CD4-positive, alpha-beta T cell treated with Interleukin-15 for 1 hour (primary cell): ENCODE measurements at regions not wholly inside any gene's neighbourhood (a gene's known extent, or its start where the extent isn't known, plus 50 kb on each side); places are given as distances from the start of the nearest gene placed in this dataset.
"Not testable (repeated sequence)": the region's sequence is repeated elsewhere in the genome, so short reads cannot be mapped to it uniquely, and the experiment has no call there.

Experiments used
- DNase-seq: peaks from one replicate; pipeline ENCODE4 v3.0.0-alpha.2; 2020

GRCh38 chr5:17037751-17038150, 101.7 kb upstream of the MYO10 start:
- DNase-seq = no peak

- DNase-seq = no peak
Observed at GRCh38 chr5:17039170-17039569, 103.1 kb upstream of the MYO10 start.

- DNase-seq = no peak
Observed at GRCh38 chr5:17042041-17042440, 106.0 kb upstream of the MYO10 start.

GRCh38 chr5:17046320-17046719, 110.2 kb upstream of the MYO10 start:
- no peak for DNase-seq

- no peak for DNase-seq
Observed at GRCh38 chr5:17050236-17050635, 114.1 kb upstream of the MYO10 start.

- no peak for DNase-seq
Observed at GRCh38 chr5:17054911-17055310, 118.8 kb upstream of the MYO10 start.

GRCh38 chr5:17056141-17056631, 120.1 kb upstream of the MYO10 start:
- DNase-seq = no peak

- DNase-seq = no peak
Observed at GRCh38 chr5:17058438-17058837, 122.3 kb upstream of the MYO10 start.

GRCh38 chr5:17061973-17062470, 125.9 kb upstream of the MYO10 start:
- no peak for DNase-seq

GRCh38 chr5:17062741-17063140, 126.7 kb upstream of the MYO10 start:
- DNase-seq = not testable (repeated sequence)

GRCh38 chr5:17064241-17064640, 128.2 kb upstream of the MYO10 start:
- DNase-seq = no peak

- no peak for DNase-seq
Observed at GRCh38 chr5:17065458-17065857, 129.4 kb upstream of the MYO10 start.

GRCh38 chr5:17066026-17066425, 129.9 kb upstream of the MYO10 start:
- not testable (repeated sequence) for DNase-seq

- DNase-seq = no peak
Observed at GRCh38 chr5:17067657-17068392, 131.7 kb upstream of the MYO10 start.

- no peak for DNase-seq
Observed at GRCh38 chr5:17069995-17070511, 134.0 kb upstream of the MYO10 start.

GRCh38 chr5:17070647-17071046, 134.6 kb upstream of the MYO10 start:
- no peak for DNase-seq

GRCh38 chr5:17075236-17075635, 139.1 kb upstream of the MYO10 start:
- no peak for DNase-seq

GRCh38 chr5:17076272-17076671, 140.2 kb upstream of the MYO10 start:
- no peak for DNase-seq

- DNase-seq = no peak
Observed at GRCh38 chr5:17077440-17078233, 139.8 kb upstream of the BASP1 start.

- DNase-seq = no peak
Observed at GRCh38 chr5:17079562-17079961, 137.9 kb upstream of the BASP1 start.

- DNase-seq = no peak
Observed at GRCh38 chr5:17080361-17080760, 137.1 kb upstream of the BASP1 start.

- DNase-seq = no peak
Observed at GRCh38 chr5:17081142-17081541, 136.3 kb upstream of the BASP1 start.

- DNase-seq = not testable (repeated sequence)
Observed at GRCh38 chr5:17083276-17083675, 134.2 kb upstream of the BASP1 start.

- DNase-seq = no peak
Observed at GRCh38 chr5:17087035-17087434, 130.4 kb upstream of the BASP1 start.
